Activated T-cell treated with anti-CD3 and anti-CD28 coated beads, Interleukin-2, amount 50 U/mL, for 1 hour (primary cell): ENCODE measurements at regions not wholly inside any gene's neighbourhood (a gene's known extent, or its start where the extent isn't known, plus 50 kb on each side); places are given as distances from the start of the nearest gene placed in this dataset.
"Not testable (repeated sequence)": the region's sequence is repeated elsewhere in the genome, so short reads cannot be mapped to it uniquely, and the experiment has no call there.

ENCODE experiments used
- DNase-seq: peaks from one replicate; pipeline ENCODE4 v3.0.0-alpha.2; 2020

- DNase-seq: no peak
Observed at GRCh38 chr4:81375745-81376144, 96.0 kb downstream of the RASGEF1B start.

DNA sequence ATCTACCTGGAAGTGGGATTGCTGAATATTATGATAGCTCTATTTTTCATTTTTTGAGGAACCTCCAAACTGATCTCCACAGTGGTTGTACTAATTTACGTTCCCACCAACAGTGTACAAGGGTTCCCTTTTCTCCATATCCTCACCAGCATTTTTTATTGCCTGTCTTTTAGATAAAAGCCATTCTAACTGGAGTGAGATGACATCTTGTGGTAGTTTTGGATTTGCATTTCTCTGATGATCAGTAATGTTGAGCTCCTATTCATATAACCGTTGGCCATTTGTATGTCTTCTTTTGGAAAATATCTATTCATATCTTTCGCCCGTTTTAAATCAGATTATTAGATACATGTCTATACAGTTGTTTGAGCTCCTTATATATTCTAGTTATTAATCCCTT, 101.8 kb downstream of the RASGEF1B start:
- no peak for DNase-seq

DNA sequence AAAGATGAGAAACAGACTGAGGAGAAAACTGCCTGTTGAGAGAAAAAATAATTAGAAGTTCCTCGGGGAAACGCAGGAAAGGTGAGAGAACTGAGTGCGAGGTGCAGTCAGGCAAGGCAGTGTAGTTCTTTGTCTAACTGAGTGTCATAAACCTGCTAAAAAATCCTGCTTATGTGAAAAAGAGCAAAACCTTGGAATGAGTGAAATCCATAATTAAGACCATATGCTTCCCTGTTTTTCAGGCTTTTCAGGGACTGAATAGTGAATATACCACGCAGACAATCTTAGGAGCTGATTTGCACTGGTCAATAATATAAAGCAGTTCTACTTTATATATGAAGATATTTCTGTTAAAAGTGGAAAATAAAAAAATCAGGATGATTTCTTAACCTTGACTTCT, 104.9 kb downstream of the RASGEF1B start:
- no peak for DNase-seq

GRCh38 chr4:81360737-81361136, 111.0 kb downstream of the RASGEF1B start:
- no peak for DNase-seq

GRCh38 chr4:81359207-81359606, 112.5 kb downstream of the RASGEF1B start:
- no peak for DNase-seq

DNA sequence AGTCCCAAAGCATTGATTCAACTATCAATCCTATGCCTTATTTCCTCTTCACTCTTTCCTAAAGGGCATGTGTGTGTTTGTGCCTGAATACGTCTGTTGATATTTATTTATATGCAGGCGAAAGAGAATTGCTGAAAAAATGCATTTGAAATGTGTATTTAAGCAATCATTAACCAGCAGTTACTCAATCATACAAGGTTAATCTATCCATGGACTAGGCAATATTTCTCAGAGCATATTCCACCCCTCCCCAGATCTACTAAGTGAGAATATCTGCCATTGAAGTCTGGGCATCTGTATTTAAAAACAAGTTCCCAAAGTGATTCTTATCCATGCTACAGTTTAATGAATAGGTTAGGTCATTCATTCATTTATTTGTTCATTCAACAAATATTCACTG, 113.6 kb downstream of the RASGEF1B start:
- no peak for DNase-seq

GRCh38 chr4:81356621-81357020, 115.1 kb downstream of the RASGEF1B start:
- DNase-seq: no peak

GRCh38 chr4:81355136-81355535, 116.6 kb downstream of the RASGEF1B start:
- no peak for DNase-seq

- DNase-seq: no peak
Observed at GRCh38 chr4:81353861-81354260, 117.8 kb downstream of the RASGEF1B start.

- no peak for DNase-seq
Observed at GRCh38 chr4:81352446-81352835, 119.3 kb downstream of the RASGEF1B start.

- DNase-seq: peak; percentile 66
Observed at GRCh38 chr4:81351654-81352445, 119.9 kb downstream of the RASGEF1B start.

DNA sequence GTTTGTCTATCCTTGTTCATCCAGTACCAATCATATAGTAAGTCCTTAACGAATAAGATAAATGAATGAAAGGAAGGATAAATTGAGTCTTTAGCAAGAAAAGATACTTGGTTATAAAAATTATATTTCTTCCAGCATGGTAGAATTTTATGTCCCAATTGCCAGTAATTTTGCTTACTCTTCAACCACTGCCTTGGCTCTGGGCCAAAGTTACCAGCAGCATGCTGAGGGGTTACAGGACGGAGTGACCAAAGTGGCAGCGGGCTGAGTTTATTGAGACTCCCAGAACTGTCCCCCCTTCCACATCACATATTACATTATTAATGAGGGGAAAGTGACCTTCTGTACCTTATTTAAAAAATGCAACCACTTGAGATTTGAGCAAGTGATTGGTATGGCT, 121.7 kb downstream of the RASGEF1B start:
- no peak for DNase-seq

DNA sequence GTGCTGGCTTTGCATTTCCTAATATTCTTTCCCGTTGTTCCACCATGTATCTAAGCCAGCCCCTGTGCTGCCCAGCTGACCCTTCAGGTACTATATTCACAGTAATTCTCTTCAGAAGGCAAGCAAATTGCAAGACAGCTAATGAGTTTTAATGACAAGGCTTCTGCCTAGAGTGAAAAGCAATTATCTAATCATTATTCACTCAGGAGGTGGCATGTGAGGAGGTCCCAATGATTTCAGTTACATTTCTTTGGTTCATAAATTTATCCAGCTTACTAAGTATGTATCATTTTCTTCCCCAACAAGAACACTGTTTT, 123.0 kb downstream of the RASGEF1B start:
- no peak for DNase-seq

GRCh38 chr4:81348086-81348777, 123.5 kb downstream of the RASGEF1B start:
- no peak for DNase-seq

GRCh38 chr4:81346719-81347118, 125.0 kb downstream of the RASGEF1B start:
- DNase-seq: no peak

GRCh38 chr4:81343536-81343935, 128.2 kb downstream of the RASGEF1B start:
- no peak for DNase-seq

DNA sequence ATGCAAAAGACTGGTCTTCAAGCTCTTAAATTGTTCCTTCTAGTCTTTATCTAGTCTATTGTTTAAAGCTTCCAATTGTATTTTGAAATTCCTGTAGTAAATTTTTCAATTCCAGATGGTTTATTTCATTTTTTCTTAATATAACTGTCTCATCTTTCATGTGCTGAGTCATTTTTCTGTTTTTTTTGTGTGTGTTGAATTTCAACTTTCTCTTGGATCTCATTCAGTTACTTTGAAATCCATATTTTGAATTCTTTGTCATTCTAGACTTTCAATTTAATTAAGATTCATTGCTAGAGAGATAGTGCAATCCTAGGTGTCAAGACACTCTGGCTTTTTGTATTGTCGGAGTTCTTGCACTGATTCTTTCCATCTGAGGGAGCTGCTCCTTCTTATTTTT, 128.0 kb upstream of the PRKG2 start:
- DNase-seq: no peak

DNA sequence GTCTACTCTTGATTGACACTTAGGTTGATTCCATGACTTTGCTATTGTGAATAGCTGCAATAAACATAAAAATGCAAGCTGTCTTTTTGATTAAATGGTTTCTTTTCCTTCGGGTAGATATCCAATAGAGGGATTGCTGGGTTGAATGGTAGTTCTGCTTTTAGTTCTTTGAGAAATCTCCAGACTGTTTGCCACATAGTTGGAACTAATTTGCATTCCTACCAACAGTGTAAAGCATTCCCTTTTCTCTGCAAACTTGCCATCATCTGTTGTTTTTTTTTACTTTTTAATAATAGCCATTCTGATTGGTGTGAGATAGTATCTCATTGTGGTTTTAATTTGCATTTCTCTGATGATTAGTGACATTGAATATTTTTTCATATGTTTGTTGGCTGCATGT, 122.2 kb upstream of the PRKG2 start:
- no peak for DNase-seq

DNA sequence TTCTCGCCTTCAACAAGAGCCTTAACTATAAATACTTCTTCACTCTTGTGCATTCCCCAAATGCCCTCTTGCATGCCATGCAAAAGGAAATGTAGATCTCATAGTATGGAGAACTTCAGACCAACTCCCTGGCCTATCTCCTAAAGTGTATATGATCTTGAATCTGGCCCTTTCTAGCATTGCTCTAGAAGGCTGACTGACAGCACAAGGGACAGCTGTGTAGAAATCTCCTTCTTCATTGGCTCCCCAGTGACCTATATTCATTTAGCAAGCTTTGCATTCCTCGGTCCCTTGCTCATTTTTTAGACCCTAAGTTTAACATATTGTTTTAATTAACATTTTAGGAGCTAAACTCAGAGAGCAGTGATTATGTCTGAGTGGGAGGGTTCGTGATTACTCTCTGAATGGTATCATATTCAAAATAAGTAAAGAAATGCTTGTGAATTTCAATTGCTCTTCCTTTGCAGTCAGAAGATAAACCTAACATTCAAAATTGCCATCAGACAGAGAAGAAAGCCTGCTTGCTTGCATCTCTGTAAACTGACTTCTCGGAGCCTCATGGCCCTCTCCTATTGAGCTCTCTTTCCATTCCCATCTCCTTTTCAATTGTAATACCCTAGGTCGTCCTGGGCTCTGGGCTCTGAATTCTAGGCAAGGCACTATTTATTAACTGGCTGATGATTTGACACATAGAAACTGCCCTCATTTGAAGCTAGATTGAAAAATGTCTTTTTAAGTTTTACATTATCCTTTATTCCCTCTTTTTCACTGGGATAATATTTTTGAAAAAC, 120.3 kb upstream of the PRKG2 start:
- DNase-seq: no peak

- no peak for DNase-seq
Observed at GRCh38 chr4:81330018-81330417, 115.0 kb upstream of the PRKG2 start.

DNA sequence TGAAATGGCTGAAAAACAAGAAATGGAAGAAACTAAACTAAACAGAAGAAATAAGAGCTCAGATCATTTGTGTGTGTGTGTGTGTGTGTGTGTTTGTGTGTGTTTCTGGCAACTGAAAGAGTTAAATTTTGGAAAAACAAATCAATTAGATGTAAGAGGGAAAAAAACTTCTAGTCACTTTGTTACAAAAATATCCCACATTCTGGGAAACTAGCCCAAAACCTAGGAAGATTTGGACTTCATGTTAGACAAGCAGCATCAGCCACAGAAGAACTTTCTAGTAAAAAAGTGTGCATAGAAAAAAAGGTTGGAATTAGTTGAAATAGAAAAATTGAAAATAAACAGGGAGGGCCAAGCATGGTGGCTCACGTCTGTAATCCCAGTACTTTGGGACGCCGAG, 111.6 kb upstream of the PRKG2 start:
- no peak for DNase-seq

- DNase-seq: not testable (repeated sequence)
Observed at GRCh38 chr4:81324594-81324993, 109.6 kb upstream of the PRKG2 start.

- no peak for DNase-seq
Observed at GRCh38 chr4:81319657-81320056, 104.6 kb upstream of the PRKG2 start.

DNA sequence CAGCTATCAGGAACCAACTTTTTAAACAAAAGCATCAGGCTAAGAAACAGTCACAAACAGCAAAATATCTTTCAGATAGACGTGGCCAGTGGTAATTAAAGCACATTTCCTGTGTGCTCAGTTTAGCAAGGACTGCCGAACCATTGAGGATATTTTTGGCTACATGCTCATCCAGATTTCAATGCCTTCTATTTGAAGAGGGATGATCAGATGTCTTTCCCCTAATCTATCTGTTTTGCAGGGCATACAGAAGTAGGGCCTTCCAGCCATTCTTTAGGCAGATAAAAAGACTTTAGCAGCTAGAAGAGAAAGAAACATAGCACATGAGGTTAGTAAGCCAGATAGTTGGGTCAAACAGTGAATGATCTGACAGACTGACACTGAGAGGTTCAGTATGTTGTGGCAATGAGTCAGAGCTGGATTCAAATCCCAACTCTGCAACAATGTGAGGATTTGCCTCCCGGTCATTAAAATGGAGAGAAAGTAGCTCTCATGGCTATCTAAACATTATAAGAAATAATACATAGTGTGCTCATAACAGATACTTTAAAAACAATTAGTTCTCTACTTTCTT, 100.0 kb upstream of the PRKG2 start:
- DNase-seq: no peak
